H1 (cell line): ENCODE measurements at regions not wholly inside any gene's neighbourhood (a gene's known extent, or its start where the extent isn't known, plus 50 kb on each side); places are given as distances from the start of the nearest gene placed in this dataset.

Experiments
- JUN ChIP-seq: IDR thresholded peaks from 2 replicates; pipeline ENCODE4 v1.6.1; 2011; ENCODE audit warnings: low read depth, mild to moderate bottlenecking, improper control_type of control experiment, low read length
- USF2 ChIP-seq: IDR thresholded peaks from 2 replicates; pipeline ENCODE4 v1.6.1; 2011; ENCODE audit warnings: low read length, improper control_type of control experiment
- TF ChIP-seq, protein P1 (sequence below): IDR thresholded peaks from 2 replicates; pipeline ENCODE4 v1.6.1; 2011; ENCODE audit warnings: low read depth, mild to moderate bottlenecking, low read length; ENCODE audit not compliant: insufficient read depth

DNA sequence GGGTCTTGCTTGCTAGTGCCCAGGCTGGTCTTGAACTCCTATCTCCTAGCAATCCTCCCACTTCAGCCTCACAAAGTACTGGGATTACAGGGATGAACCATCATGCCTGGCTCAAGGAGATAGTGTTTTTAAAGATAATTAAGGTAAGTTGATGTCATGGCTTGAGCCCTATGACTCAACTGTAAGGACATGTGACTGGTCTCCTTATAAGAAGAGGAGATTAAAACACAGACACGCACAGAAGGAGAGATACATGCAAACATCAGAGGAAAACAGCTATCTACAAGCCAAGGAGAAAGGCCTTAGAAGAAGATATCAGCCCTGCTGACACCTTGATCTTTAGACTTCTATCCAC is 220.4 kb upstream of the GADL1 start:
- TF ChIP-seq JUN (no peak), USF2 (no peak)
- TF ChIP-seq, protein P1, sequence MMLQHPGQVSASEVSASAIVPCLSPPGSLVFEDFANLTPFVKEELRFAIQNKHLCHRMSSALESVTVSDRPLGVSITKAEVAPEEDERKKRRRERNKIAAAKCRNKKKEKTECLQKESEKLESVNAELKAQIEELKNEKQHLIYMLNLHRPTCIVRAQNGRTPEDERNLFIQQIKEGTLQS: no peak
